ENCODE measurements at regions not wholly inside any gene's neighbourhood (a gene's known extent, or its start where the extent isn't known, plus 50 kb on each side); places are given as distances from the start of the nearest gene placed in this dataset.

GRCh38 chr6:25016014-25016720, 80.4 kb upstream of the RIPOR2 start:
- TF ChIP-seq CTCF (IDR thresholded peaks at IDR 0.05; ENCODE audit: control insufficient read depth, insufficient read depth, low read depth, low read length, missing control alignments), result no peak
- no peak overlapping the region for H3K4me3 ChIP-seq (ENCODE audit: control insufficient read depth, low read depth, low read length)
- no peak for DNase-seq (ENCODE audit: low read depth)

GRCh38 chr6:25017486-25017885, 81.7 kb upstream of the RIPOR2 start:
- no peak overlapping the region for H3K4me3 ChIP-seq (ENCODE audit: control insufficient read depth, low read depth, low read length)
- no peak for TF ChIP-seq CTCF (IDR thresholded peaks at IDR 0.05; ENCODE audit: control insufficient read depth, insufficient read depth, low read depth, low read length, missing control alignments)
- DNase-seq (ENCODE audit: low read depth), result no peak

GRCh38 chr6:25017932-25018567, 82.3 kb upstream of the RIPOR2 start:
- TF ChIP-seq CTCF (IDR thresholded peaks at IDR 0.05; ENCODE audit: control insufficient read depth, insufficient read depth, low read depth, low read length, missing control alignments), result peak; percentile 60
- no peak for DNase-seq (ENCODE audit: low read depth)
- no peak overlapping the region for H3K4me3 ChIP-seq (ENCODE audit: control insufficient read depth, low read depth, low read length)

GRCh38 chr6:25018568-25018954, 82.8 kb upstream of the RIPOR2 start:
- no peak for DNase-seq (ENCODE audit: low read depth)
- TF ChIP-seq CTCF (IDR thresholded peaks at IDR 0.05; ENCODE audit: control insufficient read depth, insufficient read depth, low read depth, low read length, missing control alignments), result no peak
- no peak overlapping the region for H3K4me3 ChIP-seq (ENCODE audit: control insufficient read depth, low read depth, low read length)

- no peak for DNase-seq (ENCODE audit: low read depth)
- TF ChIP-seq CTCF (IDR thresholded peaks at IDR 0.05; ENCODE audit: control insufficient read depth, insufficient read depth, low read depth, low read length, missing control alignments), result no peak
These were observed 86.4 kb upstream of the RIPOR2 start for GRCh38 chr6:25022140-25022553.

GRCh38 chr6:25023781-25024180, 88.0 kb upstream of the RIPOR2 start:
- DNase-seq (ENCODE audit: low read depth), result no peak
- no peak overlapping the region for H3K4me3 ChIP-seq (ENCODE audit: control insufficient read depth, low read depth, low read length)
- no peak for TF ChIP-seq CTCF (IDR thresholded peaks at IDR 0.05; ENCODE audit: control insufficient read depth, insufficient read depth, low read depth, low read length, missing control alignments)

More at GRCh38 chr6:25022140-25022553, 86.4 kb upstream of the RIPOR2 start:
- no peak overlapping the region for H3K4me3 ChIP-seq (ENCODE audit: control insufficient read depth, low read depth, low read length)

Measured in AG09309 (cell line).